NCI-H774 (cell line): ENCODE measurements at regions not wholly inside any gene's neighbourhood (a gene's known extent, or its start where the extent isn't known, plus 50 kb on each side); places are given as distances from the start of the nearest gene placed in this dataset.

Experiments used
- DNase-seq: peaks from one replicate; lab custom pipeline; 2025; lab: John Stamatoyannopoulos, UW

DNA sequence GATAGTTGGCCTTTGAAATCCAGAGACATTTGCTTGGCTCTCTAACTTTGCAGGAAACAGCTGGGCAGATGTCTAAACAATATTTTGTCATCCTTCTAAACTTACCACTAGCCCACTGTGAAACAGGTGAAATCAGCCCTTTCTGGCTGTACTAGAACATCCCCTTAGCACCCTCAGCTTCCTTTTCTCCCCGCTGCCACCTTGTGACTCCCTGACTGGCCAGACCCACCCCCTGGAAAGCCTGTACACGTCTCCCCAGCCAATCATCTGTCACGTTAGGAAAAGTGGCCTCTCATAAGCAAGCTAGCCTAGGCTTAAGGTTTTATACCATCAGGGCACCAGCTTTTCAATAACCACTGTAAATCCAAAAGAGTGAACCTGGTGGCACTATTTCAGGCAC is 88.6 kb upstream of the E2F3 start:
- DNase-seq = no peak

- no peak for DNase-seq
Observed at GRCh38 chr6:20313960-20314530, 87.6 kb upstream of the E2F3 start.

DNA sequence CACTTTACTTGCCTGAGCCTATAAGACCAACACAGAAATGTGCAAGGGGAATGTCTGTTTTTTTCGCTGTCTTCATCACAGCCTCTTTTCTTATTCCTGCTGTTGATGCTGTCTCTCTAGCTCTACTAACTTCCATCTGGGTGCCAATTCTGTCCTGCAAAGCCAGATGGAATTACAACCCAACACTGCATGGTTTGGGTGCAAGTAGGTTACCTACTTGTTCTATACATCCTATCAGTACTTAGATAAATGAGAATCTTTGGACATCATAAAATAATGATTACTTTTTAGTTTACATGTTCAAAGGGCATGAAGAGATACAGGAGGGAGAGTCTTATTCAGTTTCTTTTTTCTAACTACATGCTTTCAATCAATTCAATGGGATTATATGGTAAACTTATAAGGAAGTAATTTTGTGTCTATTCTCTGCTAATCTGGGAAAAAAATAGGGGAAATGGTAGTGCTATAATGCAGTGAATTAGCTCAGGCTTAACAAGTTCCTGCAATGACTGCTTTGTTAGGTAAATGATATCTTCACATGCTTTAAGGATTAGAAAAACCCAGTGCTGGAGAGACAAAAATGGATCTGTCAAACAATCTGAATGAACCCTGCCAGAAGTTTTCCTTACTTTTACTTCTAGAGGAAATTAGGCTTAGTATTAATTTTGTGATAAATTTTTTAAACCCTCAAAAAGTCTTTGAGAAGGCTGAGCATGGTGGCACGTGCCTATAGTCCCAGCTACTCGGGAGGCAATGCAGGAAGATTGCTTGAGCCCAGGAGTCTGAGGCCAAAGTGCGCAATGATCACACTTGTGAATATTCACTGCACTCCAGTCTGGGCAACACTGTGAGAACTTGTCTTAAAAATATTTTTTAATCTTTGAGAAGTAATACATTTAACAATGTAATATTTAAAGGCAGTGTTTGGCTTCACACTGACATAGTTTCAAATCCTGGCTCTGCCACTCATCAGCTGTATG is 86.5 kb upstream of the E2F3 start:
- DNase-seq = no peak

- no peak for DNase-seq
Observed at GRCh38 chr6:20317430-20317829, 84.2 kb upstream of the E2F3 start.

GRCh38 chr6:20318851-20319387 is 82.8 kb upstream of the E2F3 start:
- no peak for DNase-seq

DNA sequence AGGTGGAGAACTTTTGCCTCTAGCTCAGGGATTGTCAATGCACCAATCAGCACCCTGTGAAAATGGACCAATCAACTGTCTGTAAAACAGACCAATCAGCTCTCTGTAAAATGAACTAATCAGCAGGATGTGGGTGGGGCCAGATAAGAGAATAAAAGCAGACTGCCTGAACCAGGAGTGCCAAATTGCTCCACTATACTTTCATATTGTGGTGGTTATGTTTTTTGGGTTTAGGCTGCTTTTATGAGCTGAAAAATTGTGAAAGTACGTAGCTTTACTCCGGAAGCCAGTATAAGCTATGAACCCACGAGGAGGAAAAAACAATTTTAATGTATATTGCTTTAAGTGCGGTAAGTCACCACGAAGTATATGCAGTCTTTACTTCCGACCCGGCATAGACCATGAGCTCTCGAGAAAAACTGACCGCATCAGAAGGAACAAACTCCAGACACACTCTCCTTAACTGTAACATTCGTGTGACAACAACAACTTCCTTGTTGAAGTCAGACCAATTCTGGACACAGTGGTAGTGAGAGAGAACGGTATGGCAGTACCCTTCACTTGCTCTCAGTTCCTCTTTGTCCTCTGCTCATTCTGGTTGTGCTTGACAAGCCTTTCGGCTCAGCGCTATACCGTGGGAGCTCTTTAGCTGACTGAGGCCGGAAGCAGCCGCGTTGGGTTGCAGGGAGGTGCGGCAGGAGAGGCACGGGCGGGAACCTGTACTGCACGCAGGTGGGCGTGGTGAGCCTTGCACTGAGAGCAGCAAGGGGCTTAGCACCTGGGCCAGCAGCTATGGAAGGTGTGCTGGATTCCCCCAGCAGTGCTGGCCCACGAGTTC is 81.9 kb upstream of the E2F3 start:
- no peak for DNase-seq

DNA sequence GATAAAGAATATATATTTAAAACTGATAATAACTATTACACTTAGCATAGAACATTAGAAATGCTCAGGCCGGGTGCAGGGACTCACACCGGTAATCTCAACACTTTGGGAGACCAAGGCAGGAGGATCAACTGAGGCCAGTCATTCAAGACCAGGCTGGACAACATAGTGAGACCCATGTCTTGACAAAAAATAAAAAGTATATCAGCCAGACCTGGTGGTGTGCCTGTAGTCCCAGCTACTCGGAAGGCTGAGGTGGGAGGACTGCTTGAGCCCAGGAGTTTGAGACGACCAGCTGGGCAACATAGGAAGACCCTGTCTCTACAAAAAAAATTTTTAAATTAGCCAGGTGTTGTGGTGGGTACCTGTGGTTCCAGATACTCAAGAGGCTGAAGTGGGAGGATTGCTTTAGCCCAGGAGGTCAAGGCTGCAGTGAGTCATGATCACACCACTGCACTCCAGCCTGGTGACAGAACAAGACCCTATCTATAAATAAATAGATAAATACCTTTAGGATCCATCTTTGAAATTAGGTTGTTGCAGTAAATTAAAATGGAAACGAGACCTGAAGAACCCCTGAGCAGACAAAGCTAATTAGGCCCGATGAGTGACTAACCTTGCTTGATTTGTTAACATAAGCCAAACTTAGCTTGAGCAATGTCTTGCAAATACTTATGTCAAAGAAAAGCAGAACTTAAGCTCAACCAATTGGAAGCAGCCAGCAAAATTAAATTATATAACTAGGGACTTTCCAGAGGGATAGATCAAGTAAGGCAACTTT is 75.8 kb upstream of the E2F3 start:
- DNase-seq = no peak

DNA sequence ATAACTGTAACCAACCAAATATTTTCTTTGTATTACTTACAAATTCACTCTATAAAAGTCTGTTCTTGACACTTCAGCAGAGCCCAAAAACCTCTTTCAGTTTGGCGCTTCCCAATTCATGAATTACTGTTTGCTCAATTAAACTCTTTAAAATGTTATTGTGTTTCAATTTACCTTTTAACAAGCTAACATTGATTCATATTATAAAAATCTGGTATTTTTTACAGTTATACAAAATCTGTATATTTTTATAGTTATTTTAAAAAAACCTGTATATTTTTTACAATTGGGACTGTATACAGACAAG is 75.3 kb upstream of the E2F3 start:
- DNase-seq = no peak

DNA sequence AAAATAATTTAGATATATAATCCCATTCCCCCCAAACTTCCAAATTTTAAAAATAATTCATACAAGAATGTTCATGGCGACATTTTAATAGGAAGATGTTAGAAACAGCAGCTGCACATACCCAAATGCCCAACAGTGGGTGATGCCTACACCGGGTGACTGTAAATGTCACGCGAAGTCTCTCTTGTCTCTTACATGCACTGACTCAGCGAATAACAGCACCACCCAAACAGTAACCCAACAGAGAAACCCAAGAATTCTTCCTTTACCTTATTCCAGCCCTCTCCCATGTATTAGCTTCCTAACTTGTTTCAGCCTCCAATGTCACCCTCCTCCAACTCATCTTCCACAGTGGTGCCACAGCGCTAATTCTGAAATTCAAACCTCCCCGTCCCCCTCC is 74.5 kb upstream of the E2F3 start:
- no peak for DNase-seq

DNA sequence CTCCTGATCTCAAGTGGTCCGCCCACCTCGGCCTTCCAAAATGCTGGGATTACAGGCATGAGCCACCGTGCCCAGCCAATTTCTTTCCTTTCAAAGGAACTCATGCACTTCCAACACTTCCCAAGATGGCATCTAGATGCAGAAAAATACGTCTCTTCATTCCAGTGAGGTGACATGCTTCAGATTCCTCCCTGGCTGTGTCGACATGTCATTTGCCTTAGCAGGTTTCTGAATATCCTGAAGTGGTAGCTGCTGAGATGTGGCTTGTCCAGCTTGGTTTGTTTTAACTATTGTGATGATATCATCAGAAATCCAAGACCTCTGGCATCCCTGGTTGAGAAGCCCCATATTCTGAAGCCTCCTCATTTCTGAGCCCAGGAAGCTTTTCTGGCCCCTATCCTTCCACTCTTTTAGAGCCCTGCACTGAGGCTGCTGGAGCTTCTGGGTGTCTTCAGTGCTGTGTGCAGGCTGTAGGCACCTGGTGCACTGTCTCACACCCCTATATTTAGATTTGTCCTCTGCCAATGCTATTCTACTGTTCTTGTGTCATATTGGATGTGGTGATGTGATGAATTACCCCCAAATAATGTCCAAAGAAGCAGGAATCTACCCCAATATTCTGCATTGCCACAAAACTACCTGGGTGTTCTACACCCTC is 73.3 kb upstream of the E2F3 start:
- no peak for DNase-seq

DNA sequence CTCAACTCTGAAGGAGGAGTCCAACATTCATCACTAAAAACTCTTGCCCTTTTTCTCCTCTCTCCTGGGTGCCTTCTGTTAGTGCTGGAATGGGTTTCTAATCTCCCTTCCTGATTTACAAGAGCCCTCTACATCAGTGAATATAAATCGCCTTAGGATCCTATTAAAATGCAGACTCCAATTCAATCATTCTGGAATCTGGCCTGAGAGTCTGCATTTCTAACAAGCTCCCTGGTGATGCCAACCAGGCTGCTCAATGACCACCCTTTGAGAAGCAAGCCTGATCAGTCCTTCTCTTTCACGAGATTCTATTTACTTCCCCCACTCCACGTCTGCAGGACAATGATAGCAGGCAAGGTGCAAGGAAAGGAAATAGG is 72.8 kb upstream of the E2F3 start:
- no peak for DNase-seq

DNA sequence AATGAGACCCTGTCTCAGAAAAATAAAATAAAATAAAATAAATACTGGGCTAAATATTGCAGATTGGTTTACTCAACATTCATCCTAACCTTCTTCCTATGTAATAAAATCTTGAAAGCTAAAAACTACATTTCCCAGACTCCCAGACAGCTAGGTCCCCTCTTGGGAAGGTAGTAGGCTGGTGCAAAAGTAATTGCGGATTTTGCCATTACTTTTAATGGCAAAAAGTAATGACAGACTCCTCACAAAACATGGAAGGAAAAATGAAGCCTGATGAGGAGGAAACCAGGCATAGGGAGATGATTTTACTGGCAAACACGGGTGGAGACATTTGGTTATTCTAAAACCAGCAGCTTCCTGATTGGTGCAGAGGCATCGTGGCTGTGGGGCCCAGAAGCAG is 70.6 kb upstream of the E2F3 start:
- DNase-seq = no peak

DNA sequence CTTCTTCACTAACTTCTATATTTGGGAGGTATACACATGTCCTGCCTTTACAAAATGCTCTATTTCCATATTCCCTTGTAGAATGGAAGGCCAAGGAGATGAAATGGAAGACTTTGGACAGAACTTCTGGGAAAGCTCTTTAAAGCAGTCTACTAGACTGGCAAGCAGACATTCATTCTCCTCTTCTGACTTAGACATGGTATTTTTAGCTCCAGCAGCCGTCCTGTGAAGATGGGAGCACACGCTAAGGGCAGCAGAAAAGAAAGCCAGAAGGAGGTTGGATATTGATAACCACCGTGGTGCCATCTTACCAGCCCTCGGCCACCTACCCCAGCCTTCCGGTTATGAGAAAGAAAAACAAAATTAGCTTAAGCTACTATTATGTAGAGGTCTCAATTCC is 70.1 kb upstream of the E2F3 start:
- no peak for DNase-seq

- DNase-seq = no peak
Observed at GRCh38 chr6:20332441-20333006, 69.2 kb upstream of the E2F3 start.

GRCh38 chr6:20333721-20334269 is 67.9 kb upstream of the E2F3 start:
- no peak for DNase-seq

DNA sequence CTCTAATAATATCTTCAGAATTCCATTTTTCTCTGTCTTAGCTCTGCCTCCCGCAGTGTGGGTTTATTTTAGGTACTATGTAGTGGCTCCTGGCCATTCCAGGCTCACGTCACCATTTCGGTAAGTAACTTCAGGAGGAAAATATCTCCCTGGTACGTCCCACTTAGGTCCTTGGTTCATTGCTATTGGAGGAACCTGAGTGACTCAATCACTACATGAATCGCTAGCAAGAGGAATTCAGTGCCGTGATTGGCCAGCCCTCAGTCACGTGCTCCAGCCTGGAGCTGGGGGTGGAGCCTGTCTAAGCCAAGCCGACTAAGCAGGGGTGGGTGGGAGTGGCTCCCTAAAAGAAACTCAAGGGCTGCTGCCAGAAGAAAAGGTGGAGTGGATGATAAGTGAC is 67.3 kb upstream of the E2F3 start:
- no peak for DNase-seq

- no peak for DNase-seq
Observed at GRCh38 chr6:20334962-20335361, 66.7 kb upstream of the E2F3 start.

DNA sequence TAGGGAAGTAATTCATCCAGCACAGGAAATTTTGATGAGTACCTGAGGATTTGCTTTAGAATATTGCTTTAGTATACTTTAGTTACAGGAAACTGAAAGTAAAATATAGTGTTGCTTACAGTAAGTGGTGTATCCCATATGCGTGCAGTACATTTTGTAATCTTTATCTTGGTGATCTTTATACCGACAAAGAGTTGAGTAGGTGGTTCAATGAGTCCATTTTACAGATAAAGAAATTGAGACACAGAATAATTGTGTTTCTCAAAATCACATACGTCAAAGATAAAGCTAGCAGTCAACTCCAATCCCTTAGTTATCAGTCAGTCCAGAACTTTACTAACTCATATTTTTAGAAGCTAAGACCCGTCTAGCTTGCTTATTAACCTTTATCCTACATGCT is 65.8 kb upstream of the E2F3 start:
- no peak for DNase-seq

- DNase-seq = no peak
Observed at GRCh38 chr6:20338156-20338555, 63.5 kb upstream of the E2F3 start.

GRCh38 chr6:20340068-20340848 is 61.4 kb upstream of the E2F3 start:
- no peak for DNase-seq
